Ovary (tissue), 7 donors: ENCODE measurements at regions not wholly inside any gene's neighbourhood (a gene's known extent, or its start where the extent isn't known, plus 50 kb on each side); places are given as distances from the start of the nearest gene placed in this dataset.

Source experiments
- DNase-seq, 5 donors: peaks; one replicate each; pipeline ENCODE4 v3.0.0-alpha.2; 2019 to 2020
- H3K27ac ChIP-seq, 2 donors: fragments of 200-600 bp; one replicate each; pipeline versions ENCODE4 v1.5.1 to v1.8.0; 2019 to 2022
- H3K27me3 ChIP-seq: fragments of 200-600 bp; one replicate; pipeline ENCODE4 v1.8.0; 2022
- H3K36me3 ChIP-seq: fragments of 200-600 bp; sonication (generic); one replicate; pipeline ENCODE4 v1.5.1; 2019
- H3K4me1 ChIP-seq: one replicate; pipeline ENCODE4 v1.8.1; 2013; ENCODE audit warnings: mild to moderate bottlenecking, moderate library complexity; ENCODE audit not compliant: insufficient read depth
- H3K4me3 ChIP-seq: fragments of 200-600 bp; sonication (generic); one replicate; pipeline ENCODE4 v1.5.1; 2017
- H3K9me3 ChIP-seq, 2 donors: fragments of 200-600 bp in 1 of 2; sonication (generic) in 1 of 2; one replicate each; pipeline versions ENCODE4 v1.5.1 to v1.8.1; 2013 to 2019; ENCODE audit warnings: mild to moderate bottlenecking in 1 of 2, moderate library complexity in 1 of 2
- CTCF ChIP-seq, 3 donors: fragments of 450-650 bp in 2 of 3; fragments of 200-600 bp in 1 of 3; IDR thresholded peaks; one replicate each; pipeline versions ENCODE4 v1.5.1 to v1.8.0; 2016 to 2022; ENCODE audit warnings: antibody characterized with exemption in 3 of 3, mild to moderate bottlenecking in 1 of 3
- EP300 ChIP-seq: sonication (generic); formaldehyde crosslinking; IDR thresholded peaks from one replicate; pipeline ENCODE4 v1.6.1; 2017; ENCODE audit warnings: antibody characterized with exemption
- POLR2A ChIP-seq: fragments of 450-650 bp; IDR thresholded peaks from one replicate; pipeline ENCODE4 v1.6.1; 2017; ENCODE audit warnings: antibody characterized with exemption, mild to moderate bottlenecking, moderate library complexity
- WGBS, 3 donors: extraction: QIAGEN DNeasy Blood & Tissue Kit in 1 of 3; methylation state at CpG; one replicate each; pipeline versions ENCODE4 v1.1.5 to v1.1.7; 2013 to 2017; 5-methylcytosine and 5-hydroxymethylcytosine counted together
- intact Hi-C, 4 donors: fragments of 100-400 bp; cut with DNase I; formaldehyde crosslinking; loops; one replicate each; pipeline versions ENCODE4 v1.11.0 to v1.15.1; 2022 to 2023
- donor health status: DM: no; HTN: no; CAD: no; lungs with moderate emphysema.
- donor health status: DM: no; HTN: no; CAD: no.
- donor health status: Bipolar disorder and iron deficiency.
- donor health status: DM: no; HTN: no; CAD: no.
- donor health status: DM: yes; HTN: yes; CAD: no.

- WGBS, 3 donors: 93 to 96% (median 95%) methylated on average over 6 of the region's 6 CpGs
- Histone ChIP-seq H3K36me3 (no peaks in the 10 kb centered on the region), H3K4me1 (no peaks in the 10 kb centered on the region), H3K27me3 (no peaks in the 10 kb centered on the region), H3K9me3 (no peaks in the 10 kb centered on the region), H3K27ac (no peak overlapping the region), H3K4me3 (no peak overlapping the region)
- intact Hi-C loops: no loop called here
- no peak for DNase-seq
- no peak for TF ChIP-seq EP300
- no peak for TF ChIP-seq CTCF (IDR thresholded peaks at IDR 0.05)
- no peak for TF ChIP-seq POLR2A
Observed at GRCh38 chr6:159610881-159611280, 82.2 kb downstream of the SOD2 start.

GRCh38 chr6:159609652-159610178, 83.3 kb downstream of the SOD2 start:
- intact Hi-C loops: no loop called here
- Histone ChIP-seq H3K27ac (no peak overlapping the region), H3K4me3 (no peak overlapping the region), H3K4me1 (no peaks in the 10 kb centered on the region), H3K9me3 (no peaks in the 10 kb centered on the region), H3K36me3 (no peaks in the 10 kb centered on the region), H3K27me3 (no peaks in the 10 kb centered on the region)
- DNase-seq: no peak
- 46 to 60% (median 53%) methylated on average over 2 of the region's 2 CpGs for WGBS, 3 donors
- TF ChIP-seq POLR2A: no peak
- TF ChIP-seq EP300: no peak
- TF ChIP-seq CTCF (IDR thresholded peaks at IDR 0.05): no peak

GRCh38 chr6:159608961-159609651, 83.9 kb downstream of the SOD2 start:
- H3K9me3 ChIP-seq: no peaks in the 10 kb centered on the region
- H3K27ac ChIP-seq: no peak overlapping the region
- H3K36me3 ChIP-seq: no peaks in the 10 kb centered on the region
- no peak for DNase-seq
- 63 to 67% (median 64%) methylated on average over 6 of the region's 6 CpGs for WGBS, 3 donors
- no peaks in the 10 kb centered on the region for H3K27me3 ChIP-seq
- no peaks in the 10 kb centered on the region for H3K4me1 ChIP-seq
- no peak overlapping the region for H3K4me3 ChIP-seq
- intact Hi-C loops: no loop called here
- no peak for TF ChIP-seq POLR2A
- no peak for TF ChIP-seq EP300
- no peak for TF ChIP-seq CTCF (IDR thresholded peaks at IDR 0.05)

DNA sequence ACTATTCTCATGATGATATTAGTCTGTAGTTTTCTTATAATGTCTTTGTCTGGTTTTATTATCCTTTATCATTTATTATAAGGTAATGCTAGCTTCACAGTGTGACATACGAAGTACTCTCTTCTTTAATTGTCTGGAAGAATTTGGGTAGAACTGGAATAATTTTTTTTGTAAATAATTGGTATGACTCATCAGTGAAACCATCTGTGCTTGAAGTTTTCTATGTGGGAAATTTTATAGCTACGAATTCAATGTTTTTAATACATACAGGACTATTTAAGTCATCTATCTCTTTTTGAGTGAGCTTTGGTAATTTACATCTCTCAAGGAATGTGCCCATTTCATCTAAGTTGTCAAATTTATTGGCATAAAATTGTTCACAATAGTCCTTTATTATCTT, 86.3 kb downstream of the SOD2 start:
- DNase-seq: no peak
- 62 to 77% (median 64%) methylated on average over 2 of the region's 2 CpGs for WGBS, 3 donors
- no peak for TF ChIP-seq EP300
- no peak for TF ChIP-seq POLR2A
- no peak for TF ChIP-seq CTCF (IDR thresholded peaks at IDR 0.05)
- H3K27me3 ChIP-seq: no peaks in the 10 kb centered on the region
- intact Hi-C loops: no loop called here
- no peak overlapping the region for H3K4me3 ChIP-seq
- H3K4me1 ChIP-seq: no peaks in the 10 kb centered on the region
- H3K27ac ChIP-seq: no peak overlapping the region
- no peaks in the 10 kb centered on the region for H3K9me3 ChIP-seq
- no peaks in the 10 kb centered on the region for H3K36me3 ChIP-seq
